ENCODE measurements at regions not wholly inside any gene's neighbourhood (a gene's known extent, or its start where the extent isn't known, plus 50 kb on each side); places are given as distances from the start of the nearest gene placed in this dataset.
"Not testable (repeated sequence)": the region's sequence is repeated elsewhere in the genome, so short reads cannot be mapped to it uniquely, and the experiment has no call there.

DNA sequence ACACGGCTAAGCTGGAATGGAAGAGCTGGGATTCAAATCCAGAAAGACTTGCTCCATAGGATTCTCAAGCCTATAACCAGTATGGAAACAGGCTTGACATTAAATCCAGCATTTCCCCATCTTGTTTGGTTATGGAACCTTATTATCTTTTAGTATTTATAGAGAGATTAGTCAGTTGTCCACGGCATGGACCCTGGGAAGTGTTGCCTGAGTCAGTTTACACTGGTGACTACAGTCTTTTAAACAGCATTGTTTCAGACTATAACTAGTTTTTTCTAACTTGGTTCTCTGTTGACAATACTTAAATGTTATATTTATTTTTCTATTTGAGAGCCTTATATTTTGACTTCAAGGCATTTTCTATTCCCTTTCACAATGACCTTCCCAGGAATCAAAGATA is 106.7 kb downstream of the SYT15B start:
- H3K27ac ChIP-seq (ENCODE audit: low read depth in 2 of 2, low read length in 2 of 2); H3K9me3 ChIP-seq (ENCODE audit: control insufficient read depth in 2 of 3, insufficient read depth in 1 of 3, low read length in 3 of 3); H3K36me3 ChIP-seq (ENCODE audit: control insufficient read depth in 2 of 3, insufficient read depth in 3 of 3, low read length in 3 of 3); H3K4me3 ChIP-seq (ENCODE audit: low read length in 3 of 3); H3K9ac ChIP-seq (ENCODE audit: low read length in 3 of 3); intact Hi-C loops (cut with DNase I); FAIRE-seq; H3K27me3 ChIP-seq (ENCODE audit: control insufficient read depth, insufficient read depth, low read length); H3K4me1 ChIP-seq (ENCODE audit: control insufficient read depth in 2 of 3, insufficient read depth in 2 of 3, low read depth in 1 of 3, low read length in 3 of 3); DNase-seq: not testable (repeated sequence)

DNA sequence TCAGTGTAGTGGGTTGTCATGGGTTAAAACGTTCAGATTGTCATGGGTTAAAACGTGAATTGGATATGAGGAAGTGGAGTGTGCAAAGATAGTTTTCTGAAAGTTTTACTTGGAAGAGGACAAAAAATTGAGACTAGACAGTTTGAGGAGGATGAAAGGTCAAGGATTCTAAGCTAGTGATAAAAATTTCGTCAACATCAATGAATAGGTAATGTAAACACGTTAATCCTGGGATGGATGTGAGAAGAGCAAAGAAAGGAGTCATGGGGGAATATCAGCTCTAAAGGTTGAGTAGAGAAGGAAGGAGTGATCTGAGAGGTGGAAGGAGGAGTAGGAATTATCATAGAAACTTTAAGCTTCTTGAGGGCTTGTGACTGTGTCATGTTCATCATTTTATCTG is 109.2 kb downstream of the SYT15B start:
- H3K9ac ChIP-seq (ENCODE audit: low read length in 3 of 3); intact Hi-C loops (cut with DNase I); H3K27ac ChIP-seq (ENCODE audit: low read depth in 2 of 2, low read length in 2 of 2); H3K4me1 ChIP-seq (ENCODE audit: control insufficient read depth in 2 of 3, insufficient read depth in 2 of 3, low read depth in 1 of 3, low read length in 3 of 3); FAIRE-seq; H3K9me3 ChIP-seq (ENCODE audit: control insufficient read depth in 2 of 3, insufficient read depth in 1 of 3, low read length in 3 of 3); H3K4me3 ChIP-seq (ENCODE audit: low read length in 3 of 3); H3K36me3 ChIP-seq (ENCODE audit: control insufficient read depth in 2 of 3, insufficient read depth in 3 of 3, low read length in 3 of 3); H3K27me3 ChIP-seq (ENCODE audit: control insufficient read depth, insufficient read depth, low read length); DNase-seq: not testable (repeated sequence)

DNA sequence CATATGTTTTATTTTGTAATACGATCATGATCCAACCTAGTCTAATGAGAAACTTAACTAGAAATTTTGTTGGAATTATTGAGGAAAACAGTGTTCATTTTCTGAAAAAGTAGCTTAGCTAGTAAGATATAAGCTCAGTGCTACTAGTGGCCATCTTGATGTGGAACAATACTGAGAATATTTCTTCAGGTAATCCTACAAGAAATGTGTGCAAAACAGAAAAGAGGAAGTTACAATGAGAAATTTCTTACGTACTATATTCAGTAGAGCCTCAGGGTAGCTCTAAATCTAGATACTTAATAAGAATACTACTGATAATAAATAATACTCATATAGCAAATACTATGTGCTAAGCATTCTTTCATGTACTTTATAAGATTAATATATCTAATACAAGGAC is 114.8 kb downstream of the SYT15B start:
- H3K9ac ChIP-seq (ENCODE audit: low read length in 3 of 3); intact Hi-C loops (cut with DNase I); H3K9me3 ChIP-seq (ENCODE audit: control insufficient read depth in 2 of 3, insufficient read depth in 1 of 3, low read length in 3 of 3); H3K4me1 ChIP-seq (ENCODE audit: control insufficient read depth in 2 of 3, insufficient read depth in 2 of 3, low read depth in 1 of 3, low read length in 3 of 3); H3K36me3 ChIP-seq (ENCODE audit: control insufficient read depth in 2 of 3, insufficient read depth in 3 of 3, low read length in 3 of 3); H3K27ac ChIP-seq (ENCODE audit: low read depth in 2 of 2, low read length in 2 of 2); H3K4me3 ChIP-seq (ENCODE audit: low read length in 3 of 3); DNase-seq; H3K27me3 ChIP-seq (ENCODE audit: control insufficient read depth, insufficient read depth, low read length); FAIRE-seq: not testable (repeated sequence)

DNA sequence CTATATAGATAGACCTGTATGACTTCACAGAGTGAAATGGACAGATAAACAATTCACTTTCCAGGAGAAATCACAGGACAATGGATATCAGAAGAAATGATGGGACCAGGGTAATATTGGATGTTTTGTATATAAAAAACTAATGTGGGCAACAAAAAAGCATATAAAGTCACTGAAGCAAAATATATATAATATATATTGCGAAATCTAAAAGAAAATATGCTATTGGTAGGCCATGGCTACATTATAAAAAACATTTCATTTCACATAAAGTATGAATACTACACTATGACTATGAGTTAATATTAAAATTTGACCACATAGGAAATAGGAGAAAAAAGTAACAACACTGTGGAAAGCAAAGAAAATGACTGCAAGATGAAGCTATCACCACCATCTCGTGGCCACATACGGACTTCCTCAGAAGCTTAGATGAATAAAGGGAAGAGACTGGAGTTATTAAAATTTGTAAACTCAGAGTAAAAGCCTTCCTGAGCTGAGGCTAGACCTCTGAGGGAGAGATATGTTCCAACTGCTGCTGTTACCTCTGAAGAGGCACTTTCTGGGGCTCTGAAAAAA is 115.8 kb downstream of the SYT15B start:
- H3K27ac ChIP-seq (ENCODE audit: low read depth in 2 of 2, low read length in 2 of 2); H3K9me3 ChIP-seq (ENCODE audit: control insufficient read depth in 2 of 3, insufficient read depth in 1 of 3, low read length in 3 of 3); FAIRE-seq; intact Hi-C loops (cut with DNase I); H3K36me3 ChIP-seq (ENCODE audit: control insufficient read depth in 2 of 3, insufficient read depth in 3 of 3, low read length in 3 of 3); H3K4me1 ChIP-seq (ENCODE audit: control insufficient read depth in 2 of 3, insufficient read depth in 2 of 3, low read depth in 1 of 3, low read length in 3 of 3); H3K27me3 ChIP-seq (ENCODE audit: control insufficient read depth, insufficient read depth, low read length); H3K4me3 ChIP-seq (ENCODE audit: low read length in 3 of 3); H3K9ac ChIP-seq (ENCODE audit: low read length in 3 of 3): not testable (repeated sequence)
- DNase-seq, result peak in 1 of 5 donors; percentile 4

DNA sequence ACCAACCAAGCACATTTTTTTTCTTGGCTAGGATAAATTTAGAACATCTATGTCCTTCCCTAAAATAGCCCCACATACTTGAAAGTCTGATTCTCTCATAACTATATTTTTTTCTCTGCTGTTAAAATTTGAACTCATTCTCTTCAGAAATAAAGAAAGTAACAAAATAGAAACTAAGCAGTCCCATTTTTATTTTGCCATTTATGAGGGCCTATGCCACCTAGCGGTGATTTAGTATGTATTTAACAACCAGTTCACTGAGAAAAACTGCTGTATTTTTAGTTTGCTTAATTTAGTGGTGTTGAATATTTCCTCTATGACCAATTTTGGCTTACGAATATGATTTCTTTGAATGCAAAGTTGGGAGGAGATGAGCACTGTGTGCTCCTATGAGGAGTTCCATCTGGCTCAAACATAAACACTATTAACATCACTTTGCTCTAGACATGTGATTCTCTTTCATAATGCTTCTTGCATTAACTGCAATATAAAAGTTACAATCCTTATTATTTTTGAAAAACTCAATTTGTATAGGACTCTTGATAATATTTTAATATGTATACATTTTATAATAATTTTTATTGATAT is 116.6 kb downstream of the SYT15B start:
- H3K9ac ChIP-seq (ENCODE audit: low read length in 3 of 3); intact Hi-C loops (cut with DNase I); DNase-seq; H3K4me1 ChIP-seq (ENCODE audit: control insufficient read depth in 2 of 3, insufficient read depth in 2 of 3, low read depth in 1 of 3, low read length in 3 of 3); H3K36me3 ChIP-seq (ENCODE audit: control insufficient read depth in 2 of 3, insufficient read depth in 3 of 3, low read length in 3 of 3); H3K9me3 ChIP-seq (ENCODE audit: control insufficient read depth in 2 of 3, insufficient read depth in 1 of 3, low read length in 3 of 3); H3K27ac ChIP-seq (ENCODE audit: low read depth in 2 of 2, low read length in 2 of 2); H3K27me3 ChIP-seq (ENCODE audit: control insufficient read depth, insufficient read depth, low read length); H3K4me3 ChIP-seq (ENCODE audit: low read length in 3 of 3): not testable (repeated sequence)
- peak; percentile 97 for FAIRE-seq
- TF ChIP-seq, protein P1, sequence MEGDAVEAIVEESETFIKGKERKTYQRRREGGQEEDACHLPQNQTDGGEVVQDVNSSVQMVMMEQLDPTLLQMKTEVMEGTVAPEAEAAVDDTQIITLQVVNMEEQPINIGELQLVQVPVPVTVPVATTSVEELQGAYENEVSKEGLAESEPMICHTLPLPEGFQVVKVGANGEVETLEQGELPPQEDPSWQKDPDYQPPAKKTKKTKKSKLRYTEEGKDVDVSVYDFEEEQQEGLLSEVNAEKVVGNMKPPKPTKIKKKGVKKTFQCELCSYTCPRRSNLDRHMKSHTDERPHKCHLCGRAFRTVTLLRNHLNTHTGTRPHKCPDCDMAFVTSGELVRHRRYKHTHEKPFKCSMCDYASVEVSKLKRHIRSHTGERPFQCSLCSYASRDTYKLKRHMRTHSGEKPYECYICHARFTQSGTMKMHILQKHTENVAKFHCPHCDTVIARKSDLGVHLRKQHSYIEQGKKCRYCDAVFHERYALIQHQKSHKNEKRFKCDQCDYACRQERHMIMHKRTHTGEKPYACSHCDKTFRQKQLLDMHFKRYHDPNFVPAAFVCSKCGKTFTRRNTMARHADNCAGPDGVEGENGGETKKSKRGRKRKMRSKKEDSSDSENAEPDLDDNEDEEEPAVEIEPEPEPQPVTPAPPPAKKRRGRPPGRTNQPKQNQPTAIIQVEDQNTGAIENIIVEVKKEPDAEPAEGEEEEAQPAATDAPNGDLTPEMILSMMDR (IDR thresholded peaks at IDR 0.05; ENCODE audit: borderline replicate concordance, extremely low read depth, insufficient read depth), result peak; percentile 27

DNA sequence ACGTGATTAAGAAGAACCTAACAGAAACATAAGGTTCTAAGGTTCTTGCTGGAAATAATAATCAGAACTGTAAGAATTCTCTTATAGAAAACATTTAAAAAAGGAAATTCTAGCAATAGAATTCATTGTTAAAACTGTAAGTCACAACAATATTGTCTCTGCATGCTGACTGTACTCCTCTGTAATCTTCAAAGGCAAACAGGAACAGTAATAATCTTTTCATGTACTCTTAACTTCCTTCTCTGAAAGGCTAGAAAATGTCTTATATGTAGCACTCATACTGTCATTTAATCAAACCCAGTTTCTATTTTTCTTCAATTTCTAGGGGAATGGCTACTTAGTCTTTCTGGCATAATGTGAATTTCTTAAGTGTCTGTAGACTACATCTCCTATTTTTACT is 103.5 kb upstream of the AGAP9 start:
- FAIRE-seq, result not testable (repeated sequence)

DNA sequence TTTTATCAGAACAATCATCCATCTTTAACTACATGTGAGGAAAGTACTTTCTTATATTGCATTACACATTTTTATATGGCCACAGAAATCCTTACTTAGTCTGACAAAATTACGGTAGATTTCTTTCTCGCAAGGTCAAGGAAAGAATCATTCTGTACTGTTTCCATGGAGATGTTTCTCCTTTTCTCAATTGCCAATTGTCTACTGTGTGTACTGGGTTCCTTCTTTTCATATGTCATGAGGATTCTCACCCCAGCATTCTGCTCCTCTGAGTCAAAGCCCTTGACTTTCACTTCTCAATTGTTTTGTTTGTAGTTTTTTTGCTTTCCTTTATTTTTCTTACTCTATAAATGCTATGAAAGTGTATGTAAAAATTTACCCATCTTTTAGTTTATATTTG is 99.3 kb upstream of the AGAP9 start:
- H3K36me3 ChIP-seq (ENCODE audit: control insufficient read depth in 2 of 3, insufficient read depth in 3 of 3, low read length in 3 of 3); H3K9me3 ChIP-seq (ENCODE audit: control insufficient read depth in 2 of 3, insufficient read depth in 1 of 3, low read length in 3 of 3); FAIRE-seq; H3K27me3 ChIP-seq (ENCODE audit: control insufficient read depth, insufficient read depth, low read length); intact Hi-C loops (cut with DNase I); H3K4me1 ChIP-seq (ENCODE audit: control insufficient read depth in 2 of 3, insufficient read depth in 2 of 3, low read depth in 1 of 3, low read length in 3 of 3); H3K4me3 ChIP-seq (ENCODE audit: low read length in 3 of 3); H3K27ac ChIP-seq (ENCODE audit: low read depth in 2 of 2, low read length in 2 of 2); DNase-seq; H3K9ac ChIP-seq (ENCODE audit: low read length in 3 of 3): not testable (repeated sequence)

More for the DNA sequence above, 103.5 kb upstream of the AGAP9 start:
- DNase-seq; H3K4me3 ChIP-seq (ENCODE audit: low read length in 3 of 3); H3K27ac ChIP-seq (ENCODE audit: low read depth in 2 of 2, low read length in 2 of 2); H3K36me3 ChIP-seq (ENCODE audit: control insufficient read depth in 2 of 3, insufficient read depth in 3 of 3, low read length in 3 of 3); H3K9me3 ChIP-seq (ENCODE audit: control insufficient read depth in 2 of 3, insufficient read depth in 1 of 3, low read length in 3 of 3); intact Hi-C loops (cut with DNase I); H3K9ac ChIP-seq (ENCODE audit: low read length in 3 of 3); H3K27me3 ChIP-seq (ENCODE audit: control insufficient read depth, insufficient read depth, low read length); H3K4me1 ChIP-seq (ENCODE audit: control insufficient read depth in 2 of 3, insufficient read depth in 2 of 3, low read depth in 1 of 3, low read length in 3 of 3): not testable (repeated sequence)
